ENCODE measurements at regions not wholly inside any gene's neighbourhood (a gene's known extent, or its start where the extent isn't known, plus 50 kb on each side); places are given as distances from the start of the nearest gene placed in this dataset.
A peak's percentile ranks its signal among the peaks of the same experiment; 100 is the strongest.

- no peak overlapping the region for H3K4me3 Mint-ChIP-seq
- no peak for TF ChIP-seq CTCF (IDR thresholded peaks at IDR 0.05; ENCODE audit: unreplicated experiment in 3 of 3)
- peaks cover 13% of the 10 kb centered on the region for H3K4me1 Mint-ChIP-seq
- H3K27ac Mint-ChIP-seq, result peak overlapping the region; percentile 9 to 18 (median 14)
- no peaks in the 10 kb centered on the region for H3K27me3 Mint-ChIP-seq (ENCODE audit: low read depth)
- peaks cover 8% of the 10 kb centered on the region for H3K9me3 Mint-ChIP-seq
- H3K36me3 Mint-ChIP-seq (ENCODE audit: low read depth), result no peaks in the 10 kb centered on the region
Observed at GRCh38 chr1:218557731-218558130, 212.6 kb downstream of the TGFB2 start.

GRCh38 chr1:218558271-218558810 is 213.2 kb downstream of the TGFB2 start:
- H3K36me3 Mint-ChIP-seq (ENCODE audit: low read depth), result no peaks in the 10 kb centered on the region
- H3K4me1 Mint-ChIP-seq, result peaks cover 13% of the 10 kb centered on the region
- H3K27me3 Mint-ChIP-seq (ENCODE audit: low read depth), result no peaks in the 10 kb centered on the region
- peak overlapping the region in 2 of 3 experiments; percentile 18 to 65 for H3K27ac Mint-ChIP-seq
- TF ChIP-seq CTCF (IDR thresholded peaks at IDR 0.05; ENCODE audit: unreplicated experiment in 3 of 3), result no peak
- H3K4me3 Mint-ChIP-seq, result no peak overlapping the region
- H3K9me3 Mint-ChIP-seq, result peaks cover 8% of the 10 kb centered on the region

GRCh38 chr1:218565377-218565776 is 220.2 kb downstream of the TGFB2 start:
- no peaks in the 10 kb centered on the region for H3K27me3 Mint-ChIP-seq (ENCODE audit: low read depth)
- peaks cover 3% of the 10 kb centered on the region for H3K9me3 Mint-ChIP-seq
- no peak overlapping the region for H3K4me3 Mint-ChIP-seq
- H3K4me1 Mint-ChIP-seq, result peaks cover 13% of the 10 kb centered on the region
- no peak for TF ChIP-seq CTCF (IDR thresholded peaks at IDR 0.05; ENCODE audit: unreplicated experiment in 3 of 3)
- no peaks in the 10 kb centered on the region for H3K36me3 Mint-ChIP-seq (ENCODE audit: low read depth)
- no peak overlapping the region for H3K27ac Mint-ChIP-seq

DNA sequence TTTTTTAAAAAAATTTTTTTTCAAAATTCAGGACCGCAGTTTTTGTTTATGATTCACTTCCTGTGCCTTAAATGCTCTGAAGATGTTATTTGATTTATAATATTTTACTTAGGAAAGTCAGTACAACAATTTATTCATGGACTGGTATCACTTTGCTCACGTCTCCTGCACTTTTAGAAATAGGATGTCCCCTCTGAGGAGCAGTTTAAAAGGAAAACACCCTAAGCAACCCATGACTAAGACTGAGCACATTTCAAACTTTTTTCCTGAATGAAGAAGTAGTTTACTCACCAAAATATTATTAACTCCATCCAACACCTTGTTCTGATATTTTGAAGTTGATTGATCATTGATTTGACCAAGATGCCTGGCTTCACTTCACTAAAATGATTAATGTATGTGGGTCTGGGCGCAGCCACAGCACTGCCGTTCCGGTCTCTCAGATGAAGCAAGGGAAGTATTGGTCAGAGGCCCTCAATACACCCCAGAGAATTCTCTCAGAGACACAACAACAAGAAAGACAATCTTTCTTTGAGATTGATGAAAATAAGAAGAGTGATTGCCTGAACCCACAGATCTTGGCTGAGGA is 223.9 kb downstream of the TGFB2 start:
- Mint-ChIP-seq H3K27me3 (ENCODE audit: low read depth) (no peaks in the 10 kb centered on the region), H3K4me3 (no peak overlapping the region), H3K4me1 (peaks cover 41% of the 10 kb centered on the region), H3K36me3 (ENCODE audit: low read depth) (no peaks in the 10 kb centered on the region), H3K27ac (no peak overlapping the region), H3K9me3 (no peaks in the 10 kb centered on the region)
- no peak for TF ChIP-seq CTCF (IDR thresholded peaks at IDR 0.05; ENCODE audit: unreplicated experiment in 3 of 3)

DNA sequence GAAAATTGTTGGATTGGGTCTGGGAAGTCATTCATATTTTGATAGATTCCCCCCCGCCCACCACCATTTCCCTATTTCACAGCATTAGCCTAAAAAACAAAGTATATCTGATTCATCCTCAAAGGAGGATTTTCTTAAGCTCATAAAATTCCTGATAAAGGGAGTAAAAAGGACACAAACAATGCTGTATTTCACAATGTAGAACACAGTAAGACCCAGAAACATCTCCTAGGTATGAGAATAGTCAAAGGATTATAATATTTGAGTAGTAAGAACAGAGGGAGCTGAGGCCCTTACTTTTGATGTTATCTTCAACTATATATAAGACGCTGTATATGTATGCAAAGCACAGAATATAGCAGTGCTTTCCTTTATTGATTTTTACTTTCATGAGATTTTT is 225.3 kb downstream of the TGFB2 start:
- Mint-ChIP-seq H3K4me3 (no peak overlapping the region), H3K27ac (no peak overlapping the region), H3K36me3 (ENCODE audit: low read depth) (no peaks in the 10 kb centered on the region), H3K27me3 (ENCODE audit: low read depth) (no peaks in the 10 kb centered on the region), H3K4me1 (peaks cover 43% of the 10 kb centered on the region), H3K9me3 (peaks cover 4% of the 10 kb centered on the region)
- TF ChIP-seq CTCF (IDR thresholded peaks at IDR 0.05; ENCODE audit: unreplicated experiment in 3 of 3), result no peak

GRCh38 chr1:218571491-218571890 is 226.4 kb downstream of the TGFB2 start:
- Mint-ChIP-seq H3K36me3 (ENCODE audit: low read depth) (no peaks in the 10 kb centered on the region), H3K4me1 (peaks cover 43% of the 10 kb centered on the region), H3K9me3 (peaks cover 9% of the 10 kb centered on the region), H3K27me3 (ENCODE audit: low read depth) (no peaks in the 10 kb centered on the region), H3K27ac (peak overlapping the region; percentile 22 to 52 (median 31)), H3K4me3 (no peak overlapping the region)
- no peak for TF ChIP-seq CTCF (IDR thresholded peaks at IDR 0.05; ENCODE audit: unreplicated experiment in 3 of 3)

Data from nephron (organoid).